OCI-LY3 (cell line): ENCODE measurements at regions not wholly inside any gene's neighbourhood (a gene's known extent, or its start where the extent isn't known, plus 50 kb on each side); places are given as distances from the start of the nearest gene placed in this dataset.

Experiments used
- H2AFZ ChIP-seq: fragments of 200-600, 300-600 bp; shearing (Covaris generic); 2 replicates; pipeline ENCODE4 v1.6.0; 2014; ENCODE audit warnings: antibody characterized with exemption, low read depth, low read length
- H3K27ac ChIP-seq: fragments of 200-600, 300-600 bp; sonication (generic); 2 replicates; pipeline ENCODE4 v1.5.1; 2014; ENCODE audit warnings: mild to moderate bottlenecking, low read length, moderate library complexity, mixed read lengths
- H3K27me3 ChIP-seq: fragments of 200-600, 300-600 bp; sonication (generic); 2 replicates; pipeline ENCODE4 v1.6.1; 2014; ENCODE audit warnings: low read depth, low read length, mixed read lengths
- H3K36me3 ChIP-seq: fragments of 200-600, 300-600 bp; sonication (generic); replicated peaks from 2 replicates; pipeline ENCODE3; 2014; ENCODE audit warnings: low read depth, low read length, mixed read lengths
- H3K4me1 ChIP-seq: fragments of 300-600, 200-600 bp; sonication (generic); 2 replicates; pipeline ENCODE4 v1.6.1; 2014; ENCODE audit warnings: low read length, mixed read lengths
- H3K4me2 ChIP-seq: fragments of 200-600, 300-600 bp; sonication (generic); 2 replicates; pipeline ENCODE4 v1.6.1; 2014; ENCODE audit warnings: low read length, mixed read lengths
- H3K4me3 ChIP-seq: fragments of 300-600, 200-600 bp; sonication (generic); 2 replicates; pipeline ENCODE4 v1.5.1; 2014; ENCODE audit warnings: antibody characterized with exemption, mild to moderate bottlenecking, low read length, moderate library complexity
- H3K79me2 ChIP-seq: fragments of 300-600, 200-600 bp; shearing (Covaris generic); 2 replicates; pipeline ENCODE4 v1.6.1; 2014; ENCODE audit warnings: mild to moderate bottlenecking, low read length, mixed read lengths
- H3K9ac ChIP-seq: fragments of 300-600, 200-600 bp; shearing (Covaris generic); 2 replicates; pipeline ENCODE4 v1.6.0; 2014; ENCODE audit warnings: mild to moderate bottlenecking, low read length, moderate library complexity
- H3K9me3 ChIP-seq: fragments of 200-600, 300-600 bp; shearing (Covaris generic); 2 replicates; pipeline ENCODE4 v1.6.1; 2014; ENCODE audit warnings: low read length, mixed read lengths; ENCODE audit not compliant: insufficient read depth
- H4K20me1 ChIP-seq: fragments of 200-600, 300-600 bp; sonication (generic); 2 replicates; pipeline ENCODE4 v1.6.1; 2016; ENCODE audit warnings: low read length, mixed read lengths; ENCODE audit not compliant: insufficient read depth
- EZH2phosphoT487 ChIP-seq: fragments of 200-600 bp; shearing (Covaris generic); IDR thresholded peaks from 2 replicates; pipeline ENCODE4 v1.6.1; 2018; ENCODE audit warnings: antibody characterized with exemption, mixed run types, low read depth
- TF ChIP-seq, protein P1 (sequence below): fragments of 200-600, 300-600 bp; sonication (generic); IDR thresholded peaks from 2 replicates; pipeline ENCODE4 v1.5.1; 2014; ENCODE audit warnings: antibody characterized with exemption, low read length, low read depth

- H3K27ac ChIP-seq: no peak overlapping the region
- no peak overlapping the region for H3K4me2 ChIP-seq
- H4K20me1 ChIP-seq: no peaks in the 10 kb centered on the region
- H2AFZ ChIP-seq: no peak overlapping the region
- no peaks in the 10 kb centered on the region for H3K4me1 ChIP-seq
- H3K36me3 ChIP-seq: no peaks in the 10 kb centered on the region
- H3K4me3 ChIP-seq: no peak overlapping the region
- H3K79me2 ChIP-seq: no peaks in the 10 kb centered on the region
- H3K9ac ChIP-seq: no peak overlapping the region
- H3K27me3 ChIP-seq: no peaks in the 10 kb centered on the region
- TF ChIP-seq, protein P1, sequence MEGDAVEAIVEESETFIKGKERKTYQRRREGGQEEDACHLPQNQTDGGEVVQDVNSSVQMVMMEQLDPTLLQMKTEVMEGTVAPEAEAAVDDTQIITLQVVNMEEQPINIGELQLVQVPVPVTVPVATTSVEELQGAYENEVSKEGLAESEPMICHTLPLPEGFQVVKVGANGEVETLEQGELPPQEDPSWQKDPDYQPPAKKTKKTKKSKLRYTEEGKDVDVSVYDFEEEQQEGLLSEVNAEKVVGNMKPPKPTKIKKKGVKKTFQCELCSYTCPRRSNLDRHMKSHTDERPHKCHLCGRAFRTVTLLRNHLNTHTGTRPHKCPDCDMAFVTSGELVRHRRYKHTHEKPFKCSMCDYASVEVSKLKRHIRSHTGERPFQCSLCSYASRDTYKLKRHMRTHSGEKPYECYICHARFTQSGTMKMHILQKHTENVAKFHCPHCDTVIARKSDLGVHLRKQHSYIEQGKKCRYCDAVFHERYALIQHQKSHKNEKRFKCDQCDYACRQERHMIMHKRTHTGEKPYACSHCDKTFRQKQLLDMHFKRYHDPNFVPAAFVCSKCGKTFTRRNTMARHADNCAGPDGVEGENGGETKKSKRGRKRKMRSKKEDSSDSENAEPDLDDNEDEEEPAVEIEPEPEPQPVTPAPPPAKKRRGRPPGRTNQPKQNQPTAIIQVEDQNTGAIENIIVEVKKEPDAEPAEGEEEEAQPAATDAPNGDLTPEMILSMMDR: no peak
- no peak for TF ChIP-seq EZH2phosphoT487
- H3K9me3 ChIP-seq: no peaks in the 10 kb centered on the region
These were observed 272.7 kb upstream of the RGMB start for GRCh38 chr5:98500811-98501210.

GRCh38 chr5:98503616-98504015, 269.8 kb upstream of the RGMB start:
- H4K20me1 ChIP-seq: no peaks in the 10 kb centered on the region
- H3K36me3 ChIP-seq: no peaks in the 10 kb centered on the region
- TF ChIP-seq, protein P1: no peak
- TF ChIP-seq EZH2phosphoT487: no peak
- H3K27ac ChIP-seq: no peak overlapping the region
- H2AFZ ChIP-seq: no peak overlapping the region
- no peaks in the 10 kb centered on the region for H3K79me2 ChIP-seq
- no peak overlapping the region for H3K4me2 ChIP-seq
- H3K4me1 ChIP-seq: no peaks in the 10 kb centered on the region
- no peaks in the 10 kb centered on the region for H3K27me3 ChIP-seq
- no peak overlapping the region for H3K4me3 ChIP-seq
- no peaks in the 10 kb centered on the region for H3K9me3 ChIP-seq
- H3K9ac ChIP-seq: no peak overlapping the region

DNA sequence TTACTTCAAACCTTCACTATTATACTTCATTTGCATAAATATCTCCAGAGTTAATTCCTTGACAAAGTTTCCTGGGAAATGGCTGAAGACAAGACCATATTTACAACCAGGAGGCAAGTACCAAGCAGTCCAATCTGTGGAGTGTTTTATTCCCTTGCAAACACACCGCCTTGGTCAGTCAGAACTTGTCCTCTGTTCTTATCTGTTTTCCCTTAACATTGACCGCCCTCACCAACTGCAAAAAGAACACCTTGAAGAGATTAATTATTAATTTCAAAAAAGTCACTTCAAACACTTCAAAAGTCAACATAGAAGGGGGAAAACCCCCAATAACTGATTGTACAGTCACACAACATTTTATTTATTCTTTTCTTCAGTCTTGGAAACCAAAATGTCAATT, 269.0 kb upstream of the RGMB start:
- H3K36me3 ChIP-seq: no peaks in the 10 kb centered on the region
- no peak overlapping the region for H3K27ac ChIP-seq
- H4K20me1 ChIP-seq: no peaks in the 10 kb centered on the region
- no peaks in the 10 kb centered on the region for H3K9me3 ChIP-seq
- H3K4me3 ChIP-seq: no peak overlapping the region
- TF ChIP-seq, protein P1: no peak
- TF ChIP-seq EZH2phosphoT487: no peak
- no peaks in the 10 kb centered on the region for H3K27me3 ChIP-seq
- H3K9ac ChIP-seq: no peak overlapping the region
- H3K4me1 ChIP-seq: no peaks in the 10 kb centered on the region
- H2AFZ ChIP-seq: no peak overlapping the region
- H3K79me2 ChIP-seq: no peaks in the 10 kb centered on the region
- no peak overlapping the region for H3K4me2 ChIP-seq

DNA sequence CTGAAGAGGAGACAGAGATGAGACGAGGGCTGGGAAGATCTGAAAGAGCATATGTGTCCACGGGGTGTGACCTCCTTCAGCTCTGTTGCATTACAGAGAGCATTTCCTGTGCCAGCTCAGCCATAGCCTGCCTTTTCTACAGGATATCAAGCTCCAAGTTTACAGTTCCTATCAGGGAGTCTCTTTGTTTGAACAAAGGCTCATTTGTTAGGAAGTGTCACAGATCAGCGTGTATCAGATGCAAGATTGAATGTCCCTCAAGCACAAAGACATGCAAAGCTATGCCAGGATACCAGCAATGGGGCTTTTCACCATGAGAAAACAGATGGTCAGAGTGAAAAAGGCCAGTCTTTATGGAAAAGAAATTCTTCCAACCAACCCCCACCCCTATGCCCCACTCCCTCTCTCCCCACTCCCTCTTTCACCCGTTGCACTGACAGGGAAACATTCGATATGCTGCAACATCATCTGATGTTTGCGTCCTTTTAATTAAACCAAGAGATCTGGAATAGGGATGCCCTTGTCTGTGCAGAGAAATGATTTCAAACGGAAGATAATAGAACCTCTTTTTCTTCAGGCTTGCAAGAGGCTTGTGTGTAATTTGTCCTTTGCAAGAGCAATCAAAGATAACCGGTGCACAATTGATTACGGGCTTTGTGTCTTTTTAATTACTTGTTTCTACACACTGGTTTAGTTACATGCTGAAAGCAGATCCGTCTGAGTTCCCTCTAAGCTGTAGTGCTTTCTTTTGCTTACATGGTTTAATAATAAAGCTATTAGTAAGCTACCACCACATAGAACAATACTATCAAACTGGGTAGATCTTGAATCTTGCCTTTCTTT, 263.1 kb upstream of the RGMB start:
- H3K27me3 ChIP-seq: no peaks in the 10 kb centered on the region
- H3K4me1 ChIP-seq: no peaks in the 10 kb centered on the region
- no peak overlapping the region for H3K4me2 ChIP-seq
- no peak overlapping the region for H3K27ac ChIP-seq
- H3K36me3 ChIP-seq: no peaks in the 10 kb centered on the region
- no peaks in the 10 kb centered on the region for H4K20me1 ChIP-seq
- no peaks in the 10 kb centered on the region for H3K9me3 ChIP-seq
- no peaks in the 10 kb centered on the region for H3K79me2 ChIP-seq
- no peak overlapping the region for H3K4me3 ChIP-seq
- no peak overlapping the region for H3K9ac ChIP-seq
- no peak overlapping the region for H2AFZ ChIP-seq
- no peak for TF ChIP-seq EZH2phosphoT487
- TF ChIP-seq, protein P1: no peak
